Medulla oblongata (tissue), 1 donor: ENCODE measurements at regions not wholly inside any gene's neighbourhood (a gene's known extent, or its start where the extent isn't known, plus 50 kb on each side); places are given as distances from the start of the nearest gene placed in this dataset.
"Not testable (repeated sequence)": the region's sequence is repeated elsewhere in the genome, so short reads cannot be mapped to it uniquely, and the experiment has no call there.

Source experiments
- DNase-seq: peaks from one replicate; pipeline ENCODE4 v3.0.0-alpha.2; 2015; ENCODE audit errors: extremely low spot score

GRCh38 chr12:94862421-94862820 is 141.1 kb downstream of the NDUFA12 start:
- DNase-seq: no peak

GRCh38 chr12:94856324-94856723 is 147.2 kb downstream of the NDUFA12 start:
- DNase-seq: no peak

GRCh38 chr12:94855853-94856252 is 147.6 kb downstream of the NDUFA12 start:
- no peak for DNase-seq

GRCh38 chr12:94851396-94852028 is 152.0 kb downstream of the NDUFA12 start:
- DNase-seq: no peak

GRCh38 chr12:94849411-94849976 is 154.0 kb downstream of the NDUFA12 start:
- DNase-seq: no peak

GRCh38 chr12:94848966-94849365 is 154.5 kb downstream of the NDUFA12 start:
- no peak for DNase-seq

GRCh38 chr12:94845110-94845509 is 158.4 kb downstream of the NDUFA12 start:
- no peak for DNase-seq

GRCh38 chr12:94844452-94844851 is 159.0 kb downstream of the NDUFA12 start:
- no peak for DNase-seq

- no peak for DNase-seq
Observed at GRCh38 chr12:94841904-94842610, 161.4 kb downstream of the NDUFA12 start.

GRCh38 chr12:94841177-94841576 is 162.3 kb downstream of the NDUFA12 start:
- no peak for DNase-seq

GRCh38 chr12:94839347-94839746 is 164.2 kb downstream of the NDUFA12 start:
- no peak for DNase-seq

GRCh38 chr12:94836952-94837670 is 166.4 kb downstream of the NDUFA12 start:
- DNase-seq: not testable (repeated sequence)

- DNase-seq: no peak
Observed at GRCh38 chr12:94834036-94834625, 169.4 kb downstream of the NDUFA12 start.

GRCh38 chr12:94832780-94833681 is 170.5 kb downstream of the NDUFA12 start:
- peak; percentile 84 for DNase-seq

GRCh38 chr12:94832105-94832504 is 171.4 kb downstream of the NDUFA12 start:
- DNase-seq: no peak

- peak; percentile 63 for DNase-seq
Observed at GRCh38 chr12:94831081-94831751, 172.3 kb downstream of the NDUFA12 start.

GRCh38 chr12:94829552-94829951 is 173.9 kb downstream of the NDUFA12 start:
- DNase-seq: no peak

GRCh38 chr12:94819011-94819410 is 168.7 kb upstream of the TMCC3 start:
- DNase-seq: no peak

- no peak for DNase-seq
Observed at GRCh38 chr12:94817695-94818075, 167.3 kb upstream of the TMCC3 start.

GRCh38 chr12:94817201-94817600 is 166.8 kb upstream of the TMCC3 start:
- DNase-seq: not testable (repeated sequence)
